WERI-Rb-1 (cell line): ENCODE measurements at regions not wholly inside any gene's neighbourhood (a gene's known extent, or its start where the extent isn't known, plus 50 kb on each side); places are given as distances from the start of the nearest gene placed in this dataset.

Experiments used
- DNase-seq: peaks from one replicate; pipeline ENCODE4 v3.0.0-alpha.2; 2020
- H3K27ac ChIP-seq: fragments of 250-450 bp; sonication (Bioruptor Pico); 2 replicates; pipeline ENCODE4 v1.5.1; 2020; ENCODE audit warnings: mild to moderate bottlenecking, moderate library complexity
- H3K27me3 ChIP-seq: fragments of 250-450 bp; sonication (Bioruptor Pico); 2 replicates; pipeline ENCODE4 v1.5.1; 2021; ENCODE audit warnings: mild to moderate bottlenecking, low read depth, moderate library complexity; ENCODE audit not compliant: insufficient read depth, severe bottlenecking
- H3K36me3 ChIP-seq: fragments of 250-450 bp; sonication (Bioruptor Pico); 2 replicates; pipeline ENCODE4 v1.5.1; 2020; ENCODE audit warnings: mild to moderate bottlenecking, moderate library complexity
- H3K4me3 ChIP-seq: 2 replicates; pipeline ENCODE4 v1.5.1; 2011; ENCODE audit warnings: low read depth, mild to moderate bottlenecking, control low read depth, low read length
- H3K9me3 ChIP-seq: fragments of 250-450 bp; sonication (Bioruptor Pico); 2 replicates; pipeline ENCODE4 v1.5.1; 2021; ENCODE audit warnings: mild to moderate bottlenecking, moderate library complexity; ENCODE audit not compliant: severe bottlenecking
- TF ChIP-seq, protein P1 (sequence below): IDR thresholded peaks from 2 replicates; pipeline ENCODE4 v1.5.1; 2011; ENCODE audit warnings: low read depth, mild to moderate bottlenecking, control low read depth, inconsistent platforms, low read length

DNA sequence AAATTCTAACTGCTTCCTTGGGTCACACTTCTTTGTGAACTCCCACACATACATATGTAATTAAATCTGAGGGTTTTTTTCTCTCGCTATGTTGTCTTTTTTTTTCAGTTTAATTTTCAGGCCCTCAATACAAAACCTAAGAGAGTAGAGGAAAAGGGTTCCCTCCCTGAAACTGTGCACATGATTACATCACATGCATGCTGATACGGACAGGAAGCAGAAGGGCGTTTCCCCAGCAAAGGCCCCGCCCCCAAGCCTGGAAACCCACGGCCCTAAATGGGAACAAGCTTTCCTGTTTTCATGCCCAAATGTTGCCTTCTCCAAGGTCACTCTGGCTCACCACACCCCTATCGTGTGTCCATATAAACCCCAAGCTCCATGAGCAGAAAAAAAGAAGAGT, 115.4 kb downstream of the TEX36 start:
- Histone ChIP-seq H3K27me3 (peaks cover 32% of the 10 kb centered on the region), H3K27ac (no peak overlapping the region), H3K36me3 (no peaks in the 10 kb centered on the region), H3K4me3 (no peak overlapping the region), H3K9me3 (no peaks in the 10 kb centered on the region)
- no peak for DNase-seq
- TF ChIP-seq, protein P1, sequence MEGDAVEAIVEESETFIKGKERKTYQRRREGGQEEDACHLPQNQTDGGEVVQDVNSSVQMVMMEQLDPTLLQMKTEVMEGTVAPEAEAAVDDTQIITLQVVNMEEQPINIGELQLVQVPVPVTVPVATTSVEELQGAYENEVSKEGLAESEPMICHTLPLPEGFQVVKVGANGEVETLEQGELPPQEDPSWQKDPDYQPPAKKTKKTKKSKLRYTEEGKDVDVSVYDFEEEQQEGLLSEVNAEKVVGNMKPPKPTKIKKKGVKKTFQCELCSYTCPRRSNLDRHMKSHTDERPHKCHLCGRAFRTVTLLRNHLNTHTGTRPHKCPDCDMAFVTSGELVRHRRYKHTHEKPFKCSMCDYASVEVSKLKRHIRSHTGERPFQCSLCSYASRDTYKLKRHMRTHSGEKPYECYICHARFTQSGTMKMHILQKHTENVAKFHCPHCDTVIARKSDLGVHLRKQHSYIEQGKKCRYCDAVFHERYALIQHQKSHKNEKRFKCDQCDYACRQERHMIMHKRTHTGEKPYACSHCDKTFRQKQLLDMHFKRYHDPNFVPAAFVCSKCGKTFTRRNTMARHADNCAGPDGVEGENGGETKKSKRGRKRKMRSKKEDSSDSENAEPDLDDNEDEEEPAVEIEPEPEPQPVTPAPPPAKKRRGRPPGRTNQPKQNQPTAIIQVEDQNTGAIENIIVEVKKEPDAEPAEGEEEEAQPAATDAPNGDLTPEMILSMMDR = no peak

DNA sequence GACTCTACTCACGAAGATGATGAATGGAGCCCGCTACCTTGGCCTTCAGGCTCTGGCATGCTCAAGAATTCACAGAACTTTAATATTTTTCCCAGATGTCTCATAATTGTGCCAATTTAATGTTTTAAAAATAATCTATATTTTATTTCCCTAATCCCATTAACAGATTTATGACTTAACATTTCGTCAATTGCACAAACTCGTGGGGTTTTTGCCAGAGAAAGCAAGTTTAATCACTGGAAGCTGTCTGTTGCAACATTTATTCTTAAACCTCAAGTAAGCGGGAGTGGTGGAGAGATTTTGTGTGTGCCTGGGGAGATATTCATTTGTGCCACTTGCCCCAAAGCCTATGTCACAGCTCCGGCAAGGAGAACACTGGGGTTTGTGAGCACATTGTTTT, 117.9 kb downstream of the TEX36 start:
- H3K27me3 ChIP-seq = peaks cover 27% of the 10 kb centered on the region
- TF ChIP-seq, protein P1 = no peak
- H3K9me3 ChIP-seq = no peaks in the 10 kb centered on the region
- H3K4me3 ChIP-seq = no peak overlapping the region
- no peak overlapping the region for H3K27ac ChIP-seq
- no peak for DNase-seq
- H3K36me3 ChIP-seq = no peaks in the 10 kb centered on the region

DNA sequence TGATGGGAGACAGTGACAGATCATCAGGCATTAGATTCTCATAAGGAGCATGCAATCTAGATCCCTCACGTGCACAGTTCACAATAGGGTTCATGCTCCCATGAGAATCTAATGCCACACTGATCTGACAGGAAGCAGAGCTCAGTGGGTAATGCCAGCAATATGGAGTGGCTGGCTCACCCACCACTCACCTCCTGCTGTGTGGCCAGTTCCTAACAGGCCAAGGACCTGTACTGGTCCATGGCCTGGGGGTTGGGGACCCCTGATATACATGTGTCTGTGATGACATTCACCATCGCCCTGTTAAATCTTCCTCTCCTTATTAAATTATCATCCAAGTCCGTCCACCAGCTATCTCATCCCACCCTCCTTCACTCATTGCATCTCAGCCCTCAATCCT, 118.4 kb downstream of the TEX36 start:
- H3K9me3 ChIP-seq = no peaks in the 10 kb centered on the region
- no peak overlapping the region for H3K27ac ChIP-seq
- DNase-seq = no peak
- H3K27me3 ChIP-seq = peaks cover 31% of the 10 kb centered on the region
- no peaks in the 10 kb centered on the region for H3K36me3 ChIP-seq
- TF ChIP-seq, protein P1 = no peak
- H3K4me3 ChIP-seq = no peak overlapping the region

DNA sequence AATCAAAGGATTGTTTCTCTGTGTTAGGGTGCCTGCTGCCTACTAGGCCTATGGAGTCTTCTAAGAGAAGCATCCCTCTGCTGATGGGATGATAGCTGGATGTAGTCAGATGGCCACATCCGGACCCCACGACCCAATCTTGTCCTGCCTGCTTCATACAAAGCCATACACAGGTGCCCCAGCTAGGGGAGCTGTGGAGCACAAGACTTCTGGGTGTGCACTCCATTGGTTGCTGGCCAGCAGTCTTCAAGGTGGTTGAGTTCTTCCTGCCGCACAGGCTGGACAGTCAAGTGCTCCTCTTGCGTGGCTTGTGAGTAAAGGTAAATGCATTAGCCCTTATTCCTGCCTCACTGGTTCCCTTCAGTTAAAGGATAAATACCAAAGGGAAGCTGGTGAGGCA, 120.2 kb downstream of the TEX36 start:
- H3K27me3 ChIP-seq = peaks cover 38% of the 10 kb centered on the region

DNA sequence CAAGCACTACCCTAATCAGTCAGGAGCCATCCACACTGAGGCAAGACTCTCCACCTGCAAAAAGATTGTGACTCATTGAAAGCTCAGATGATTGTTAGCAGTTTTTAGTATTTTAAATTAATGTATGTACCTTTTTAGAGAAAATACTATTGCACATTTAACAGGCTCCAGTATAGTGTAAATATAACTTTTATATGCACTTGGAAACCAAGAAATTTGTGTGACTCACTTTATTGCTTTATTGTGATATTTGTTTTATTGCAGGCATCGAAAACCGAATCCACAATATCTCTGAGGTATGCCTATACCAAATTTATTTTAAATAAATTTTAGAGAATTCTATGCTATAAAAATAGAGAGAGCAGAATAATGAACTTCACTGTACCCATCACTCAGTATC, 122.0 kb downstream of the TEX36 start:
- DNase-seq = no peak
- no peak overlapping the region for H3K4me3 ChIP-seq
- TF ChIP-seq, protein P1 = no peak
- peaks cover 56% of the 10 kb centered on the region for H3K27me3 ChIP-seq
- no peaks in the 10 kb centered on the region for H3K9me3 ChIP-seq
- H3K27ac ChIP-seq = no peak overlapping the region
- H3K36me3 ChIP-seq = no peaks in the 10 kb centered on the region

More for the DNA sequence above, 120.2 kb downstream of the TEX36 start:
- Histone ChIP-seq H3K9me3 (no peaks in the 10 kb centered on the region), H3K36me3 (no peaks in the 10 kb centered on the region), H3K27ac (no peak overlapping the region), H3K4me3 (no peak overlapping the region)
- TF ChIP-seq, protein P1 = peak; percentile 29; the same call in 1 of the 2 replicates
- no peak for DNase-seq

DNA sequence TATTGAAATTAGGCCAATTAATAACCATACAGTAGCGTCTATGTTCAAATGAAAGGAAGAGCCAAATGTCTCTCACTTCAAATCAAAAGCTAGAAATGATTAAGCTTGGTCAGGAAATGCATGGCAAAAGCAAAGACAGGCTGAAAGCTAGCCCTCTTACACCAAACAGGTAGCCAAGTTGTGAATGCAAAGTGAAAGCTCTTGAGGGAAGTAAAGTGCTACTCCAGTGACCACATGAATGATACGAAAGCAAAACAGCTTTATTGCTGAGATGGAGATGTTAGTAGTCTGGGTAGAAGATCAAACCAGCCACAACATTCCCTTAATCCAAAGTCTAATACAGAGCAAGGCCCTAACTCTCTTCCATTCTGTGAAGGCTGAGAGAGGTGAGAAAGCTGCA, 123.8 kb downstream of the TEX36 start:
- Histone ChIP-seq H3K27ac (no peak overlapping the region), H3K9me3 (no peaks in the 10 kb centered on the region), H3K27me3 (peaks cover 60% of the 10 kb centered on the region), H3K36me3 (no peaks in the 10 kb centered on the region), H3K4me3 (no peak overlapping the region)
- TF ChIP-seq, protein P1 = no peak
- DNase-seq = no peak
